HL-60/S4 (cell line): ENCODE measurements at regions not wholly inside any gene's neighbourhood (a gene's known extent, or its start where the extent isn't known, plus 50 kb on each side); places are given as distances from the start of the nearest gene placed in this dataset.

Experiments
- in situ Hi-C: fragments of 300-500 bp; cut with MboI; formaldehyde crosslinking; loops from 2 replicates; pipeline ENCODE4 v1.14.3; 2022; ENCODE audit warnings: low sequenced_read_pairs

DNA sequence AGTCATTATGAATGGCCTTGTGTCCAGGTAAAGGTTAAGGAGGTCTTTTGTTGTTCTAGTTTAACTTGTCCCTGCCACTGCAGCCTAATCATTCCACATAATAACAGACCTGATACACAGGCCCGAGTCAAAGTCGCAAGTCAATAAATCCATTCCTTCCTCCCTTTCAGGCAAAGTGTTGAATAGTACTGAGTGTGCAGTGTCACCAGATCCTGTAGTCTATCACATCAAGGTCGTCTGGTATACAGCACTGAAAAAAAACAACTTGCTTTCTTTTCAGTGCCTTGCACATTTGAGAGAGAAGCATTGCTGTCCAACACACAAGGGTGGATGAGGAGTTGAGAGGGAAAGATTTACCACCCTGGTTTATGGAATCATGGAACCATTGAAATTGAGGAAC is 606.2 kb downstream of the BCL11A start:
- in situ Hi-C loops: no loop called here

- in situ Hi-C loops: no loop called here
These were observed 614.2 kb downstream of the BCL11A start for GRCh38 chr2:59939236-59939635.

DNA sequence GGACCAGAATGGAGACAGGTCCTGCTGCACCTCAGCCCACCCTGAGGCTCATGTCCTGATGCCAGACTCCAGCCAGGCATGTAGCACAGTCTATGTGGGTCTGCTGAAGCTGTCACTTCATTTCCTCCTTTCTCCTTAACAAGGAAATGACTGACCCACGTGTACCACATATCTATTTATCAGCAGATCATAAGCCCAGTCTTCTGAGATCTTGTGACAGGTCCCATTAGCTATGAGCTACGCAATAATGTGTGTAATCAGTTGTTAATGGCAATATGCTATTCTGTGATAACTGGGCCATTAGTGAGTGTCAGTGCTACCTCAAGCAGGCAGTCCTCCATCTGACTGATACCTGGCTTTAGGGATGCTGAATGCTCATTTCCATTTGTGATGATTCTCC is 615.3 kb downstream of the BCL11A start:
- in situ Hi-C loops: no loop called here

DNA sequence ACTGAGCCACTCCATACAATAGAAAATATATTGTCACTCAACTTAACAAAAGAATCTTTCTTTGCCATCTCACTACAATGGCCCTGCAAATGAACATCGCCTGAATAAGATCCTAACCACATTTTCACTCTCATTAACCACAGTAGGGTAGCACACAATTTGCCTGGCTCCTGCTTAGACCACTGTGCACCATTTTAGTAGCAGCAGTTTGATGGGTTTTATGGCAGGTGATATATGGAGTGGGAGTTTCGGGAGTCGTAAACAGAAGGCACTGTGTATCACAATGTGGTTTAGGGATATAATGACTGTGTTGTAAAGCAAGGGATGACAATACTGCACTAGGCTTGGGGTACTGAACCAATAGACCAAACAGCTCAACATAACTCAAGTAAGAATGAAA is 617.4 kb downstream of the BCL11A start:
- in situ Hi-C loops: no loop called here

DNA sequence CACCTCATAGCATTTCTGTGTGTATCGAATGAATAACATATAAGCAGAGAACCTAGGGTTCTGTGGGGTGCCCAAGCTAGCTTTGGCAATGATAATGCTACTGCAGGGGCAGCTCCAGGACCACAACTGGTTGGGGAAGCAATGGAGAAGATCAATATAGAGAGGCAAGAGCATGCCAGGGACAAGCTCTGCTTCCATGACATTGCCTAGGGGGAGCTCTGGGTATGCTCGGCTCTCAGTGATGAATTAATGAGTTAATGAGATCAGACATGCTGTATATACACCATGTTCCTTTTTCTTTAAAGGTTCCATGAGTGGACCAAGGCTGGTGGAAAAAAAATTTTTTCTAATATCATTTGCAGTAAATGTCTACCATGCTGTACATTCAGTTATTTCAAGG is 618.4 kb downstream of the BCL11A start:
- in situ Hi-C loops: no loop called here

- in situ Hi-C loops: no loop called here
These were observed 619.5 kb downstream of the BCL11A start for GRCh38 chr2:59933948-59934347.

DNA sequence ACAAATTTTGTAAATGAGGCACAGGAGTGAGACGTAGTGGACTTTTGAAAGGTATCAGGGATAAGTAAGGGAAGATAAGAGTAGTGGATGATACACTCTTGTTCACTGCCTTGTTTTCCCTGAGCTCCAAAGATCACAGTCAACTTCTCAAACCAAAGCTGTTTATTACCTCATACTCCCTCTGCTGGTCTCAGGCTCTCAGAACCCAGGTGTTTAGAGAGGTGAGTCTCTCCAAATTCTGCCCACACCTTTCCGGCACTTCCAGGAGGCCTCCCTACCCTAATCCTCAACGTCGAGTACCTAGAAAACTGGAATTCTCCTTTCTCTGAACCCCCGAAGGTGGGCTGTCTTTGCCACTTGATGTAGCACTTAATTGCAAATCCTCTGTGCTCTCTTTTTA is 621.1 kb downstream of the BCL11A start:
- in situ Hi-C loops: no loop called here

DNA sequence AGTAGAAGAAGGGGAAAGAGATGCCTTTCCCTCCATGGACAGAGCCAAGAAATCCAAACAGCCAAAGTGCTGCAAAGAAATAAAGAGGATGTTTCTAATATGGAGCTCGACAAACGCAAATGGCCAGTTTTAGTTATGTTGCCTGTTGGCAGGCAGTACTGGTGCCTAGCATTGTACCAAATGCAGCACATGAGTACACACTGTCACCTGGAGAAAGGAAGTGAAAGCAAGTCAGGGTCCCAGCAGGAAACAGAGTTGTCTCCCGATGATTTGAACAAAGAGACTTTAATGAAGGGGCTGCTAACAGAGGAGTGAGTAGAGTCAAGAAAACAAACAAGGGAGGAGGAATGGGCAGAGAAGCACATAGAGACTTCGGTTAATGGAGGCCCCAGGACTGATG is 623.0 kb downstream of the BCL11A start:
- in situ Hi-C loops: no loop called here

GRCh38 chr2:59926731-59927130 is 626.7 kb downstream of the BCL11A start:
- in situ Hi-C loops: no loop called here

GRCh38 chr2:59925321-59925720 is 628.1 kb downstream of the BCL11A start:
- in situ Hi-C loops: no loop called here

- in situ Hi-C loops: no loop called here
These were observed 629.1 kb downstream of the BCL11A start for GRCh38 chr2:59924346-59924745.

GRCh38 chr2:59922450-59922849 is 631.0 kb downstream of the BCL11A start:
- in situ Hi-C loops: no loop called here

DNA sequence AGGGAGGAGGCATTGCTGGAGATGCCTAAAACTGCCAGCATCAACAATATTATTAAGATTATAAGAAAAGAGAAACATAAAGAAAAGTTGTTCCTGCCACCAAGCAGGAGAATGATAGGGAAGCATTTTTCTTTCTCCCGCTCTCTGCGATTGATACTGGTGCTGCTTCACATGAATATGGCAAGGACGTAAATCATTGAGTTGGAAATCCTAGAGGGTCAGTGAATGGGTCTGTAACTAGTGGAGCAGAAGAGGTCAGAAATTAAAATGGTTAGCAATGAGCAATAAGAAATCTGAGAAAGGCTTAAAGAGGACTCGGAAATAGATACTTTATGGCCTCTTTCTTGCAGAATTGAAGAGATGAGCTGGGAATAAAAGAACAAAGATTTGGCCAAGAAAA is 631.7 kb downstream of the BCL11A start:
- in situ Hi-C loops: no loop called here

- in situ Hi-C loops: no loop called here
These were observed 632.5 kb downstream of the BCL11A start for GRCh38 chr2:59920961-59921360.

GRCh38 chr2:59920307-59920706 is 633.1 kb downstream of the BCL11A start:
- in situ Hi-C loops: no loop called here

- in situ Hi-C loops: no loop called here
These were observed 633.9 kb downstream of the BCL11A start for GRCh38 chr2:59919579-59919978.

- in situ Hi-C loops: no loop called here
These were observed 641.4 kb downstream of the BCL11A start for GRCh38 chr2:59912042-59912441.

GRCh38 chr2:59910166-59910565 is 643.3 kb downstream of the BCL11A start:
- in situ Hi-C loops: no loop called here

- in situ Hi-C loops: no loop called here
These were observed 644.3 kb downstream of the BCL11A start for GRCh38 chr2:59909147-59909546.

DNA sequence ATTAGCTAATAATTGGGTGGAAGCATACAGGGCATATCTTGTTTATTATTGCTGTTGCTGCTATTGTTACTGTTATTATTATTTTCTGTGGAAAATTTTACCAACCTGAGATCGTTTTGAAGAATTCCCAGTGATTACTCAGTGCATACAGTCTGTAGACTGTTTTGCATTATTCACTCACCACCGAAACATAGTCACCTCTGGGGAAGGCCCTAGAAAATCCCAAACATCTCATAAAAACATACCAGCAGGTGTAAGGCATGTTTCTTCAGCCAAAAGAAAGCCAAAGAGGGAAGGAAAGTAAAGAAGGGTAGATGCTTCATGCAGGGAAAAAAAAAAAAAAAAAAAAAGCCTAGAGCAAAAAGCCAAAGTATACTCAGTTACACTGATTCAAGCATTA is 647.7 kb downstream of the BCL11A start:
- in situ Hi-C loops: no loop called here

DNA sequence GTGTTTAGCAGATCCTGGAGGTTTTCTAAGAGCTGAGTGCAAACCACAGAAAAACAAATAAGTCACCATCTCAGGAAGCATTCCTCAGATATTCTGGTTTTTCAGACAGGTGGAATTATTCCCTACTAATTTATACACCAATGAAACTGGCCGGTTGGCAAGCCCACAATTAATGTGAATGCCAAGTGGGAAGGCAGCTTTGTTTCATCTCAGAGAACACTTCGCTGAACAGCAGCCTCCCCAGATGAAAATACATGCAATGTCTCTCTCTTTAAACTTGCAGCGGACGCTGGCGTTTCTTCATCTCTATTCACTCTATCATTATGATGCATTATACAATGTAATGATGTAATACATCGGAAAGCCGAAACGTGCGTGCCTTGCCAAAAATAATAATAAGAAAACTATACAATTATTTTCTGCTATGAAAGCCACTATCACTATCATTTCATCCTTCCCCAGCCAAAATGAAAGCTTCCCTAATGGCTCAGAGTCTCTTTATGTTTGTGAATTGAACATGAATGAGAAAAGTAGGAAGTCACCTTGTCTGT is 649.4 kb downstream of the BCL11A start:
- in situ Hi-C loops: no loop called here

- in situ Hi-C loops: no loop called here
These were observed 652.6 kb downstream of the BCL11A start for GRCh38 chr2:59900728-59901452.

- in situ Hi-C loops: no loop called here
These were observed 653.8 kb downstream of the BCL11A start for GRCh38 chr2:59899692-59900091.
